Kidney (tissue), 13 donors: ENCODE measurements at regions not wholly inside any gene's neighbourhood (a gene's known extent, or its start where the extent isn't known, plus 50 kb on each side); places are given as distances from the start of the nearest gene placed in this dataset.

ENCODE experiments used
- DNase-seq, 5 donors: peaks; one replicate each; pipeline ENCODE4 v3.0.0-alpha.2; 2013 to 2020
- FAIRE-seq: peaks from 2 replicates; lab custom pipeline; 2012; peaks lifted over from hg19 to GRCh38; lab: Jason Lieb, UNC
- H3K27ac ChIP-seq, 2 donors: one replicate each; pipeline ENCODE4 v1.7.0; 2013; ENCODE audit warnings: low read depth in 2 of 2, low read length in 2 of 2, inconsistent platforms in 1 of 2
- H3K27me3 ChIP-seq: one replicate; pipeline ENCODE4 v1.7.1; 2013; ENCODE audit warnings: low read length, inconsistent platforms; ENCODE audit not compliant: control insufficient read depth, insufficient read depth
- H3K36me3 ChIP-seq, 3 donors: one replicate each; pipeline versions ENCODE4 v1.7.0 to v1.7.1; 2013; ENCODE audit warnings: low read length in 3 of 3, control low read depth in 1 of 3, inconsistent platforms in 1 of 3; ENCODE audit not compliant: insufficient read depth in 3 of 3, control insufficient read depth in 2 of 3
- H3K4me1 ChIP-seq, 3 donors: one replicate each; pipeline versions ENCODE4 v1.7.0 to v1.7.1; 2013; ENCODE audit warnings: low read length in 3 of 3, inconsistent platforms in 1 of 3, low read depth in 1 of 3; ENCODE audit not compliant: control insufficient read depth in 2 of 3, insufficient read depth in 2 of 3
- H3K4me3 ChIP-seq, 3 donors: one replicate each; pipeline versions ENCODE4 v1.7.0 to v1.8.1; 2013; ENCODE audit warnings: low read length in 3 of 3, control low read depth in 1 of 3, inconsistent platforms in 1 of 3
- H3K9ac ChIP-seq, 3 donors: one replicate each; pipeline versions ENCODE4 v1.7.0 to v1.7.1; 2013; ENCODE audit warnings: low read length in 3 of 3, control low read depth in 1 of 3, inconsistent platforms in 1 of 3
- H3K9me3 ChIP-seq, 3 donors: one replicate each; pipeline versions ENCODE4 v1.7.0 to v1.7.1; 2013; ENCODE audit warnings: low read length in 3 of 3, control low read depth in 1 of 3, inconsistent platforms in 1 of 3; ENCODE audit not compliant: control insufficient read depth in 2 of 3, insufficient read depth in 1 of 3
- CTCF ChIP-seq: IDR thresholded peaks from 3 replicates; pipeline ENCODE4 v1.5.1; 2012; ENCODE audit warnings: mild to moderate bottlenecking, moderate library complexity, borderline replicate concordance; ENCODE audit not compliant: insufficient read depth; ENCODE audit errors: extremely low read depth
- intact Hi-C: fragments of 100-400 bp; cut with DNase I; formaldehyde crosslinking; loops from one replicate; pipeline ENCODE4 v1.11.1; 2022
- donor health status: control.
- donor health status: control.
- donor health status: control.
- donor health status: control.
- donor health status: control.
- donor health status: DM: yes; HTN: yes; CAD: no.
- donor health status: Normal renal cell carcinoma (clear cell type).

- no peak for FAIRE-seq
- Histone ChIP-seq H3K4me1 (peaks cover 0 to under 1% (median 0%) of the 10 kb centered on the region in 3 donors), H3K9ac (no peak overlapping the region), H3K9me3 (peaks cover 0 to 3% (median 0%) of the 10 kb centered on the region in 3 donors), H3K27ac (no peak overlapping the region), H3K36me3 (no peaks in the 10 kb centered on the region), H3K4me3 (no peak overlapping the region), H3K27me3 (no peaks in the 10 kb centered on the region)
- no peak for DNase-seq
- no peak for TF ChIP-seq CTCF
- intact Hi-C loops: no loop called here
Observed at GRCh38 chr7:131849472-131849871, 293.0 kb upstream of the PODXL start.

- no peak overlapping the region for H3K9ac ChIP-seq
- no peak overlapping the region for H3K4me3 ChIP-seq
- FAIRE-seq: no peak
- no peak overlapping the region for H3K27ac ChIP-seq
- intact Hi-C loops: no loop called here
- no peaks in the 10 kb centered on the region for H3K9me3 ChIP-seq
- H3K36me3 ChIP-seq: no peaks in the 10 kb centered on the region
- H3K27me3 ChIP-seq: no peaks in the 10 kb centered on the region
- TF ChIP-seq CTCF: no peak
- H3K4me1 ChIP-seq: peaks cover 0 to 8% (median 3%) of the 10 kb centered on the region in 3 donors
- DNase-seq: no peak
Observed at GRCh38 chr7:131848033-131848432, 291.6 kb upstream of the PODXL start.

DNA sequence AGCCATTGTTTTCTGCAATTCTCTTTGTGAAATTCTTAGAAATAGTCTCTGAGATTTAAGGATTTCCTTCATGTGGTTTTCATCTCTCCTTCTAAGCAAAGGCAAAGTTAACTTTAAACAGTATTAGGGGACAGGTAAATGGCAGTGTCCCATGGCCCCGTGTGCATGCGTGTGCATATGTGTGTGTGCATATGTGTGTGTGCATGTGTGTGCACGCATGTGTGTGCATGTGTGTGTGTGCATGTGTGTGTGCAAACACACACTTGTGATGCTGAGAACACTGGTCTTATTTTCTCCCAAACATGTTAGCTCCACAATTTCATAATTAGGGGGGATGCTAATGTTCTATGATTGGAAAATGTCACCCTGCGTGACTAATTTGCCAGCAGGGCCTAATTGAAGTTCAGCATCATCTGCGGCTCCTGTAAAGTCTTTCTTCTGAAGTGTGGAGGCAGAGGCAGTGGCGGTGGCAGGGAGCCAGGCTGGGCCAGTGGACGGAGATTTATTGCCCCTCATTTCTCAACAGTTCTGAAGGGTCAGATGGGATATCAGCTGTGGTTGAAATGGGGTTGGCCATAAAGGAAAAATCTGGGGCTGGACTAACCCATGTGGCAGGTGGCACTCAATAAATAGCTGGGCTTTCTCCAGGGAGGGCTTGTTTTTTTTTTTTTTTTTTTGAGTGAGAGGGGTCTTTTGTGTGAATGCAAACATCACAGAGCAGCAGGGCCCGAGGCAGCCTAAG is 289.3 kb upstream of the PODXL start:
- no peak for TF ChIP-seq CTCF
- Histone ChIP-seq H3K4me3 (no peak overlapping the region), H3K4me1 (peaks cover 0 to 8% (median 3%) of the 10 kb centered on the region in 3 donors), H3K9me3 (no peaks in the 10 kb centered on the region), H3K27me3 (no peaks in the 10 kb centered on the region), H3K9ac (no peak overlapping the region), H3K27ac (no peak overlapping the region), H3K36me3 (no peaks in the 10 kb centered on the region)
- DNase-seq (no peak), FAIRE-seq (no peak)
- intact Hi-C loops: no loop called here
